ENCODE measurements at regions not wholly inside any gene's neighbourhood (a gene's known extent, or its start where the extent isn't known, plus 50 kb on each side); places are given as distances from the start of the nearest gene placed in this dataset.

GRCh38 chr17:53335443-53335842, 487.3 kb upstream of the KIF2B start:
- 95 to 100% methylated on average over 1 of the region's 1 CpG for WGBS, 2 donors
- intact Hi-C loops (cut with DNase I; ENCODE audit: low total_unique reads) = no loop called here
- DNase-seq (ENCODE audit: low spot score in 2 of 2) = no peak
- no peak for TF ChIP-seq CTCF (IDR thresholded peaks at IDR 0.05)
- TF ChIP-seq POLR2A (IDR thresholded peaks at IDR 0.05) = no peak
- H3K4me3 ChIP-seq (ENCODE audit: low read depth, poor library complexity, severe bottlenecking) = no peak overlapping the region

DNA sequence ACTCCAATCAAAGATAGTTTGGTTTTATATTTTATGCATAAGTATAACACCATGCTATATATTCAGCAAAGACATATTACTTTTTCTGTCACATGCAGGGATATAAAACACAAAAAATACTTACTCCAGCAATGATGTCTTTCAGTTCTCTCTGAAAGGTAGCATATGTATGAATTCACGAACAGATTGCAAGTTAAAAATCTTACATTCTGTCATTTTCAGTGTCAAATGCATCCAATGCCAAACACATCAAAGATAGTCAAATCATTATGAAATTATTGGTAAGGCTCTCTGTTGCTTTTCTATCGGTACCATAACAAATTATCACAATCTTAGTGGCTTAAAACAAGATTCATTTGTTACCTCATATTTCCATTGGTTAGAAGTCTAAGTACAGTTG, 492.0 kb upstream of the KIF2B start:
- no peak for DNase-seq (ENCODE audit: low spot score in 2 of 2)
- intact Hi-C loops (cut with DNase I; ENCODE audit: low total_unique reads) = no loop called here
- TF ChIP-seq CTCF (IDR thresholded peaks at IDR 0.05) (no peak), POLR2A (IDR thresholded peaks at IDR 0.05) (no peak)
- 80 to 88% methylated on average over 2 of the region's 2 CpGs for WGBS, 2 donors
- H3K4me3 ChIP-seq (ENCODE audit: low read depth, poor library complexity, severe bottlenecking) = no peak overlapping the region

DNA sequence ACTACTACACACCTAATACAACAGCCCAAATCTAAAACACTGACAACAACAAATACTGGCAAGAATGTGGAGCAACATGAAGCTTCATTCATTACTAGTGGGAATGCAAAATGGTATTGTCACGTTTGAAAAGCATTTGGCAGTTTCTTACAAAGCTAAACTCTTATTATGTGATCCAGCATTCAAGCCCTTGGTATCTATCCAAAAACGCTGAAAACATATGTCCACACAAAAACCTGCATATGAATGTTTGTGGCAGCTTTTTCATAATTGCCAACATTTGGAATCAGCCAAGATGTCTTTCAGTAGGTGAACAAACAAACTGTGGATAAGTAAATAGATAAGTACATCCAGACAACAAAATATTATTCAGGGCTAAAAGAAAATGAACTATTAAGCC, 501.1 kb upstream of the KIF2B start:
- 51 to 67% methylated on average over 2 of the region's 2 CpGs for WGBS, 2 donors
- TF ChIP-seq CTCF (IDR thresholded peaks at IDR 0.05) (no peak), POLR2A (IDR thresholded peaks at IDR 0.05) (no peak)
- DNase-seq (ENCODE audit: low spot score in 2 of 2) = no peak
- H3K4me3 ChIP-seq (ENCODE audit: low read depth, poor library complexity, severe bottlenecking) = no peak overlapping the region
- intact Hi-C loops (cut with DNase I; ENCODE audit: low total_unique reads) = no loop called here

DNA sequence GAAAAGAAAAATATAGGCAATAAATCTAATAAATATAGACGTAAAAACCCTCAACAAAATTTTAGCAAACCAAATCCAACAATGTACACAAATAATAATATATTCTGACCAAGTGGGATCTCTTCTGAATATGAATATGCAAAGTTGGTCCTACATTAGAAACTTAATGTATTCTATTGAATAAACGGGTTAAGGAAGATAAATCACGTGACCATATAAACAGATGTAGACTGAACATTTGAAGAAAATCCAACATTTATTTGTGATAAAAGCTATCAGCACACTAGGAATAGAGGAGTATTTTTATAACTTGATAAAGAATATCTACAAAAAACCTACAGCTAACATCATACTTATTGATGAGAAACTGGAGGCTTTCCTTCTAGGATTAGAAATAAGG, 502.8 kb upstream of the KIF2B start:
- TF ChIP-seq POLR2A (IDR thresholded peaks at IDR 0.05) (no peak), CTCF (IDR thresholded peaks at IDR 0.05) (no peak)
- intact Hi-C loops (cut with DNase I; ENCODE audit: low total_unique reads) = no loop called here
- no peak overlapping the region for H3K4me3 ChIP-seq (ENCODE audit: low read depth, poor library complexity, severe bottlenecking)
- DNase-seq (ENCODE audit: low spot score in 2 of 2) = no peak
- WGBS, 2 donors = 87 to 89% methylated on average over 3 of the region's 3 CpGs

- 86 to 91% methylated on average over 1 of the region's 1 CpG for WGBS, 2 donors
- DNase-seq (ENCODE audit: low spot score in 2 of 2) = no peak
- TF ChIP-seq POLR2A (IDR thresholded peaks at IDR 0.05) (no peak), CTCF (IDR thresholded peaks at IDR 0.05) (no peak)
- intact Hi-C loops (cut with DNase I; ENCODE audit: low total_unique reads) = no loop called here
- no peak overlapping the region for H3K4me3 ChIP-seq (ENCODE audit: low read depth, poor library complexity, severe bottlenecking)
Observed at GRCh38 chr17:53316988-53317387, 505.7 kb upstream of the KIF2B start.

GRCh38 chr17:53316073-53316472, 506.7 kb upstream of the KIF2B start:
- TF ChIP-seq CTCF (IDR thresholded peaks at IDR 0.05) (no peak), POLR2A (IDR thresholded peaks at IDR 0.05) (no peak)
- intact Hi-C loops (cut with DNase I; ENCODE audit: low total_unique reads) = no loop called here
- WGBS, 2 donors = 94 to 97% methylated on average over 5 of the region's 5 CpGs
- H3K4me3 ChIP-seq (ENCODE audit: low read depth, poor library complexity, severe bottlenecking) = no peak overlapping the region
- no peak for DNase-seq (ENCODE audit: low spot score in 2 of 2)
